GM18505 (cell line): ENCODE measurements at regions not wholly inside any gene's neighbourhood (a gene's known extent, or its start where the extent isn't known, plus 50 kb on each side); places are given as distances from the start of the nearest gene placed in this dataset.

Experiments
- ATAC-seq: cut with Tn5 transposase; IDR thresholded peaks from one replicate; pipeline ENCODE4 v1.9.1; 2021; ENCODE audit not compliant: unreplicated experiment
- POLR2A ChIP-seq: IDR thresholded peaks from 4 replicates; pipeline ENCODE4 v1.6.1; 2011; ENCODE audit warnings: borderline replicate concordance; ENCODE audit not compliant: insufficient read depth, insufficient read length; ENCODE audit errors: extremely low read depth

DNA sequence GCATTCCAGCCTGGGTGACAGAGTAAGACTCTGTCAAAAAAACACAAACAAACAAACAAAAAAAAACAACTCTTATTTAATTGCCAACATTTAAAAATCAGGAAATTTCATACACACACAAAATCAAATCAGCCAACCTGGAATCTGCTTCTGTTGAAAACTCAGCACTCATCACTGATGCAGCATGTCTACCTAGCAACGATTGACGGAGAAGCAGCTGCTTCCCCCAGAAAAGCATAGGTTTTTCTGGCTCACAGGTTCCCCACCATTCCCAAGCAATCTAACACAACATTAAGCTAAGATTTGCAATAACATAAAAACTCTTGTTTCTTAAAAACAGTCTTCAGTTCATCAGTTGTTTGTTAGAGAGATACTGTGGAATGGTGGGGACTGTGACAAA is 143.6 kb downstream of the DHX15 start:
- no peak for TF ChIP-seq POLR2A
- ATAC-seq: no peak

DNA sequence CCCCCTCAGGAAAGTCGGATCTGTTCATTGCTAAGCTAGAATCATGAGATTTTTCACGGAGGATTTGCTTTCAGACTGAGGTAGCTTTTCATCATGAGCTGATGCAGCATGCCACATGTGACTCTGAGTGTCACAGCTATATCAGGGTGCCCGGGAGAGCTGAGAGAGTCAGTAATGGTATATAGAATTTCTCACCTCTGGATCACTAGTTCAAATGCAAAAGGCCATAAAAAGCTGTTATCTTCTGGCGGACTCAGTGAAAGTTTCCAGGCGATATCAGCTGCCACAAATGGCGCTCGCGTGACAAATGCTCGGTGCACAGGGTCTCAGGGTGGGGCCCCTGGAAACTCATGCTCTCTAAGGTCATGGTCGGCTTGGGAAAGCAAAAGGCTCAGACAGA is 150.1 kb downstream of the DHX15 start:
- no peak for TF ChIP-seq POLR2A
- no peak for ATAC-seq

DNA sequence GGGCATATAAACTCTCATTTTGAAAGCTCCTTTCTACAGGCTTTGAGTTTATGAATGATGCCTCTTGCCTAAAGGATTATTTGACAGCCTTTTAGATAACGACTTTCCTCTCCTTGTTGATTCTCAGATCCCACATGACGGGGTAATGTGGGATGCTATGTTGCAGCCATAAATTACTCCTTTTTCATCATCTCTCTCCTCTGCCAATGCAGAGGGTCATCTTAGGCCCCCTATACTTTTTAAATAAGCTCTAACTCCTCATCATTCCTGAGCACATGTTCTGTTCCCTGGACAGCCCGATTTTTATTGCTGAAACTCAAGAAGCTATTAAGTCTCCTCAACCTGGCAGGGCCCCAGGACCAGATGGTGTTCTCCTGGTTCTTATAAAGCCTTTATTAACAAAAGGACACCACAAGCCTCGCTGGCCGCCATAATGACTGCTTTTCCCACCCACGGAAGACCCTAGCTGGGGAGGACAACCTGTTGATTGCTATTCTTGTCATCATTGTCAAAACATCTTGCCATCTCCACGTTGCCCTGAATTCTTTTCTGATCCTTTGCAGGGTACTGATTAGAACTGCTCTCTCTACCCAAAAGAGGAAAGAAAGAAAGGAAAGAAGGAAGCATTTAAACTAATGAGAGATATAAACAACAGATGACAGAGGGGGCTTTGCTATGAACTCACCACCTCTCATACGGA is 150.7 kb downstream of the DHX15 start:
- TF ChIP-seq POLR2A: no peak

DNA sequence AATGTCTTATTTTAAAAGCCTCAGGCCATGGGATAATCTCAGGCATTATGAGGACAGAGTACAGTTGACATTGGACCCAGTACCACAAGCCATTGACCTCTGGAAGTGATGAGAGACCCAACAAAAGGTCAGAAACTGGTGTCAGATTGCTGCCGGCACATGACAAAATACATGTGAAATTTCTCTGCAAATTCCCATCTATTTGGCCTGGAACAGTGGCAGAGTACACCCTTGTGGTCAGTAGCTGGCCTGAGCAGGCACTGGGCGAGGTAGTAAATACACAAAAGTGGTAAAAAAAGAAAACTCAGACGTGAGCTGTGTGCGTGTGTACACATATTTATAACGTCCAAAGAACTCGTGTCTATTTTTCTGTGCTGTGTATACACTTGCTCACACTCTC is 155.5 kb downstream of the DHX15 start:
- no peak for ATAC-seq
- no peak for TF ChIP-seq POLR2A

More for the DNA sequence above, 150.7 kb downstream of the DHX15 start:
- ATAC-seq: no peak

DNA sequence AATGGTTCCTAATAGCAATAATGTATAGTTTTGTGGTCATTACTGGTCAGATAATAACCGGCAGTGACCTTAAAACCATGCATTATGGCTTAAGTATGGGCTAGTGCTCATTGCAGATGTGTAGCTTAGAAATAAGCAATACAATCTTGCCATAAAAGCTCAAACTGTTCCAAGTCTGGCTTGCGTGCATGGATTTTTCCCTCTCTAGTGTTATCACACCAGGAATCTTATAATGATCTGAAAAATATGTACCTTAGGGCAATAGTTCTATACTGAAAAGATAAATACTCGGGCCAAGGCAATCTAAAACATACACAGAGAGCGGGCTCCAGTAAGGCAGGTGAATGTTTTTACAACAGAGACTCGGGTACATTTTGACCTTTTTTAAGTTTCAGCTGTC is 157.8 kb downstream of the DHX15 start:
- ATAC-seq: no peak
- TF ChIP-seq POLR2A: no peak

DNA sequence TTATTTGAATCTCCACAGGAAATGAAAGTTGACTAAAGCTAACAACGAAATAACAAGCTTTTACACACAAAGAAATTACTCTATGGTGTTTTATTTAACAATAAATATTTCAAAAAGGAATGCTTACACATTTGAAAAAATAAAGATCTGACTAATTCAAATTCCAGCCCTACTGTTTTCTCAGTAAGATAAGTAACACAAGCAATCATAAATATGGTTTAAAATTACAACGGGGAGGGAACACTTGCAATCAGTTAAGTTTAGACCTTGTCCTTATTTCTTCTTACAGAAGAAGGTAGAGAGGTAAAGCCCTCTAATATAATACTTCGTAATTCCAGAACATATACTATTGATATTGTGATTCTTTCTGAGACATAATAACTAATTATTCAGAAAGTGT is 158.5 kb downstream of the DHX15 start:
- ATAC-seq: no peak
- no peak for TF ChIP-seq POLR2A

DNA sequence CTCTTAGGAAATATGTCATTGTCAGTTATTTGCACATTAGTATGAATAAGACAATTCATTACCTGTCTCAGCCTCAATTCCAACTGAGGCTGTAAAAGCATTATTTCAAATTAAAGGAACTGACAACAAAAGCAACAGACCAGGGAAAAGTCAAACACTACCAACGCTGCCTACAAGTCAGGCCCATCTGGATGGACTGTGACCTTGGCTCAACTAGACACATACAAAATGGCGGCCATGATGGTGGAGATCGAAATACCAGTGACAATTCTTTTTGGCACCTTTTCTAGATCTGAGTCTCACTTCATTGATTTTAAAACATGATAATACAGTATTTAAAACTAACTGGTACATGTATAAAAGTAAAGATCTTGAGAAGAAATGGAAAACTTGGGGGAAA is 160.7 kb downstream of the DHX15 start:
- TF ChIP-seq POLR2A: no peak

DNA sequence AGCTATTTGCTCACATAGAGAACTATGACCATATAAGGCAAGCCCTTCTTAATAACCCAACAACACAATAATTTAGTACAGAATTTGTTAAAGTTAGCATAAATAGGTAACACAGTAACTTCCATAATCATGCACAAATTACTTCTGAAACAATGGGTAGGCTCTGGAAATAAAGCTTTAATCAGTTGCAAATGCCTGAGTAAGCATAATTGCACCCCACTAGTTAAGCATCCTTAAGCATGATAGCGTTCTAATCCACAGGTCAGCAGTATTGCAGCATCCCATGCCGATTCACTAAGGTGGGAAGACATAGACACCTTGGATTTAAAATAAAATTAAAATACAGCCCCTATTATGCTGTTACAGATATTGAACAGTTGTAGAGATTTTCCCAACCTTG is 161.7 kb downstream of the DHX15 start:
- no peak for TF ChIP-seq POLR2A
- no peak for ATAC-seq

More for the DNA sequence above, 160.7 kb downstream of the DHX15 start:
- no peak for ATAC-seq

DNA sequence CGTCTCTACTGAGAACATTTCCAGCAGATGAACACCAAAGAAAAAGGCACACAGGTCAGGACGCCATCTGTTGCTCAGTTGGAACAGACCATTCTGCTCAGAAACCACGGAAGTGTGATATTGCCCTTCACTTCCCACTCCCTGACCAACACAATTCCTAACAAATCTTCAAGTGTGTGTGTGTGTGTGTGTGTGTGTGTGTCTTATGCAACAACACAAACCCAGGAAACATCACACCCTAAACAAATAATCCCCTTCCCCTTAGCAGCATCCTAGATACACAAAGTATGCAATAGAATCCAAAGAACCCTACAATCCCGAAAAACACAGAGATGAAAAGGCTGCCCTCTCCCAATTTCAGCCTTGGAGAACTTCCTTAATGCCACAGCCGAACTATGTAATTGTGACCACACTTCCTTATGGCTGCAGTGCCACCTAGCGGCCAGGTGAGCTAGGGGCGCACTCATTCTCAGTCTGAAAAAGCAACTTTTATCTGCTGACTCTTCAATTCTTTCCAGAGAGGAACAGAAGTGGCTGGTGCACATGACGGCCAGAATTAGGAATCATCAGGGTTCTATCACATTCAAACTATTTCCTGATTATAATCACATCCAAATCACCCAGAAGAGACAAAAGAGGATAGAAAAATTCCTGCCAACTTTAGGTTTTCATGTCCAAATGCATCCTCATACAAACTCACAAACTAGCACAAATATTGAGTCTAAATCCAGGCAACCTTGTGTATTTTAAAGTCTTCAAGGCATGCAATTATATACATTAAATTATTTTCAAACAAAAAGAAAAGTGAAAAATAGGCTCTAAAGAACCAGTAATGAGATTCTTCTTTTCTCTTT is 164.9 kb downstream of the DHX15 start:
- ATAC-seq: peak; percentile 83
- TF ChIP-seq POLR2A: no peak

DNA sequence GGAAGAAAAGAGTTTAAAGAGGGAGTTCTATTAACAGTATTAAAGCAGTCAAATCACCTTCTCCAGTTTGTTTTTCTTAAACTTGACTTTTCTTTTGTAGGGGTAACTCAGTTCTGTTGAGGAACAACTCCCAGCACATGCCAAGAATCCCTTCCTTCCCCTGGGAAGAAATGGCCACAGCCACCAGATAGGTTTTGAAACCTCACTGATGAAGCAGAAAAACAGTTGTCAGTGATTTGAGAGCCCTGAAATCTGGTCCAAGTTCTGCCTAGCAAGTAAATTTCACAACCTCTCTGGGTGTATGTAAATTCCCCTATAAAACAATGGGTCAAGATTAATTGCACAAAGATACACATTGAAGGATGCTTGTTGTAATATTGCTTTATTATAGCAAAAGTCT is 167.1 kb downstream of the DHX15 start:
- ATAC-seq: no peak
- TF ChIP-seq POLR2A: no peak

DNA sequence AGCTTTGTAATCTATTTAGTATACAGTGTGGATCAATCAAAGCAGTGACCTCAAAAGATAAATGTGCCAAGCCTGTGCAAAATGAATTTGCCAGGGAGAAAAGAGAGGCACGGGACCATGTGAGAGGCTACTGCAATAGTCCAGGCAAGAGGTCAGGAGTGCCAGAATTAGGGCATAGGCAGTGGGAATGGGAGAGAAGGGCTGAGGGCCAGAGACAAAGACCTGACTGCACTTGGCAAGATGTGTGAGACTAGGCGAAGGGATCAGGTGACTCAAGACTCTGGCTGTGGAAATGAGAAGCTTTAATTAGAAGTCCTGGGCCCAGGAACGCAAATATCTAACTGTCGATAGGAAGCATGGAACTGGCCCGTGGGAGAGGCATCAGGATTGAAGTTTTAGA is 168.1 kb downstream of the DHX15 start:
- no peak for ATAC-seq
- no peak for TF ChIP-seq POLR2A

DNA sequence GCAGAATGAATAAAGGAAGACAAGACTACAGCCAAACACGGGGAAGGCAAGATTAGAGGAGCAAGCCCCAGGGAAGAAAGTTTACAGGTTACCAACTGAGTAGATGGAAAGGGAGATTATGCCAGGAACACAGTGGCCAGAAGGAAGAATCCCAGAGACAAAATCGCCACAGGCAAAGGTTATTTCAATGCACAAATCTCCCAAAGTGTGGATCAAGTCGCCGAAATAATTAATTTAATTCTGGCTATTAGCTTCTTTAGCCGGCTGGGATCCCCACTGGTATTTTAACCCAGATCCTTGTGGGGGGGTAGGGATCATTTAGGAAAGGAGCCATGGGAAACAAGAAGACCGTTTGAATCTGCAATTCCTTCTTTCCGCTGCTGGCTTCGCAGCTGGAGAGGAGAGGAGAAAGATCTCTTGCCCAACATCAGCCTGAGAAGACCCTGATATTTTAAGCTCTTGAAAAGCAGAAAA is 171.0 kb downstream of the DHX15 start:
- TF ChIP-seq POLR2A: no peak
- ATAC-seq: no peak

DNA sequence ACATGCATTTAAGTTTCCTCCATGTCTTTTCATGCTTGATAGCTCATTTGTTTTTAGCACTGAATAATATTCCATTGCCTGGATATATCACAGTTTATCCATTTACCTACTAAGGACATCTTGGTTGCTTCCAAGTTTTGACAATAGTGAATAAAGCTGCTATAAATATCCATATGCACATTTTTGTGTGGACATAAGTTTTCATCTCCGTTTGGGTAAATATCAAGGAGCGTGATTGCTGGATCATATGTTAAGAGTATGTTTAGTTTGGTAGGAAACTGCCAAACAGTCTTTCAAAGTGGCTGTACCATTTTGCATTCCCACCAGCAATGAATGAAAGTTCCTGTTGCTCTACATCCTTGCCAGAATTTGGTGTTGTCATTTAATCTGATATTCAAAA is 172.5 kb downstream of the DHX15 start:
- TF ChIP-seq POLR2A: no peak
- ATAC-seq: no peak

DNA sequence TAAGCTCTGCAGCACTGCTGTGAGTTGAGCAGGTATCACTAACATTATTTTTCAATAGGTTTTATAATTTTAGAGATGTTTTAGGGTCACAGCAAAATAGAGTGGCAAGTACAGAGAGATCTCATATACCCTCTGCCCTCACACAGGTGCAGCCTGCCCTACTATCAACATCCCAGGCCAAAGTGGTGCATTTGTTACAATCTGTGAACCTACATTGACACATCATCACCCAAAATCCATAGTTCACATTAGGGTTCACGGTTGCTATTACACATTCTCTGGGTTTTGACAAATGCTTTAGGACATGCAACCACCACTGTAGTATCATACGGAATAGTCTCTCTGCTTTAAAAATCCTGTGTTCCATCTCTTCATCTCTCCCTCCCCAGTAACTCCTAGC is 173.1 kb downstream of the DHX15 start:
- TF ChIP-seq POLR2A: no peak
- no peak for ATAC-seq
